C4-2B (cell line): ENCODE measurements at regions not wholly inside any gene's neighbourhood (a gene's known extent, or its start where the extent isn't known, plus 50 kb on each side); places are given as distances from the start of the nearest gene placed in this dataset.

Source experiments
- H3K27ac ChIP-seq: fragments of 450-650 bp; 2 replicates; pipeline ENCODE4 v1.5.1; 2017
- ZFX ChIP-seq: fragments of 450-650 bp; IDR thresholded peaks from 2 replicates; pipeline ENCODE4 v1.6.1; 2017
- TF ChIP-seq, protein P1 (sequence below): fragments of 450-650 bp; conservative IDR thresholded peaks from 2 replicates; pipeline ENCODE4 v1.5.1; 2017; ENCODE audit warnings: mild to moderate bottlenecking

DNA sequence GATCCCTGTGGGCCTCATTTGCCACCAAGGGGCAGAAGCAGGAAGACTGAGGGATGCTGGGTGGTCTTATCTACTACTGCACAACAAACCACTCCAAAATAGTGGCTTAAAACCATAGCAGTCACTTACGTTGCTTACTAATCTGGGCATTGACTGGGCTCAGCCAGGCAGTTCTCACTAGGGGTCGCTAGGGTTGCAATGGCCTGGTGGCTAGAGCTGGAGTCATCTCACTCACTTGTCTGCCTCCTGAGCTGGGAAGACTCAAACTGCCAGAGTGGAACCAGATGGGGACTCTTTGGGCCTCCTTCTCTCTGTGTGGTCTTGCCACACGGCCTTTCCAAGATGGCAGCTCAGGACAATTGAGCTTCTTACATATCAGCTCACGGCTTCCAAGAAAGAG is 216.3 kb upstream of the BCOR start:
- no peak for TF ChIP-seq ZFX
- TF ChIP-seq, protein P1, sequence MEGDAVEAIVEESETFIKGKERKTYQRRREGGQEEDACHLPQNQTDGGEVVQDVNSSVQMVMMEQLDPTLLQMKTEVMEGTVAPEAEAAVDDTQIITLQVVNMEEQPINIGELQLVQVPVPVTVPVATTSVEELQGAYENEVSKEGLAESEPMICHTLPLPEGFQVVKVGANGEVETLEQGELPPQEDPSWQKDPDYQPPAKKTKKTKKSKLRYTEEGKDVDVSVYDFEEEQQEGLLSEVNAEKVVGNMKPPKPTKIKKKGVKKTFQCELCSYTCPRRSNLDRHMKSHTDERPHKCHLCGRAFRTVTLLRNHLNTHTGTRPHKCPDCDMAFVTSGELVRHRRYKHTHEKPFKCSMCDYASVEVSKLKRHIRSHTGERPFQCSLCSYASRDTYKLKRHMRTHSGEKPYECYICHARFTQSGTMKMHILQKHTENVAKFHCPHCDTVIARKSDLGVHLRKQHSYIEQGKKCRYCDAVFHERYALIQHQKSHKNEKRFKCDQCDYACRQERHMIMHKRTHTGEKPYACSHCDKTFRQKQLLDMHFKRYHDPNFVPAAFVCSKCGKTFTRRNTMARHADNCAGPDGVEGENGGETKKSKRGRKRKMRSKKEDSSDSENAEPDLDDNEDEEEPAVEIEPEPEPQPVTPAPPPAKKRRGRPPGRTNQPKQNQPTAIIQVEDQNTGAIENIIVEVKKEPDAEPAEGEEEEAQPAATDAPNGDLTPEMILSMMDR = no peak
- no peak overlapping the region for H3K27ac ChIP-seq

DNA sequence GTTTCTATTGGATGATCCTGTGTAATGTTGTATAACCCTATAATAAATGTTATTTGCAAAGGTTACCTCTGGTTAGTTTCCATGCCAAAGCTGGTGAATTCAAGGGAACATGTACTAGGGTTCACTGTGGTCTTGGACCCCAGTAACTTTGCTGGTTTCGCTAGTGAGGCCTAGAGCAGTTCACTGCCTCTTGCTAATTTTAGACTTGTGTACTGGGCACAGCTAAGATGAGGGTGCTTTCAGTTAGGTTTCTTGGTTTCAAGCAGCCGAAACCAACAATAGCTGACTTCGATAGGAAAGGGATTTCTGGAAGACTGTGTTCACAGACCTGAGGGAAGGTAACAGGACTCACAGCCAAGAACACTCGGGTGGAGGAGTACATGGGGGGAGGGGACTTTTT is 215.5 kb upstream of the BCOR start:
- TF ChIP-seq ZFX = no peak
- TF ChIP-seq, protein P1 = no peak

DNA sequence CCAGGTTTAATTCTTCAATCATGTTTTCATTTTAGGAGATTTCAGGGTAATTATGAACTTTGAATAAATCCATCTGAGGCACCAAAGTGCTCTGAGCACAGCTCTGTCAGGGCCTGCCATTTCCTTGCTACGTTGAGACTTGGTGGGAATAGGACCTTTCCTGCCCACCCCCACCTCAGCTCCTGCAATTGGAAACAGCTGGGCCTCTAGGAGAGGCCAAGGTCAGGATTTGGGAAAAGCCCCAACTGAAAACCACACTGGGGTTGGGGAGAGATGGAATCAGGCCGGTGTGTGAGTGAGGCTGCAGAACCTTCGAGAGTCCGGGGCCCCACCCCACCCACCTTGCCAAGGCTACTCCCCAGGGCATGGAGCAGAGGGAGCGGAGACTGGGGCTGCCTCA is 212.7 kb upstream of the BCOR start:
- no peak overlapping the region for H3K27ac ChIP-seq

More for the DNA sequence above, 215.5 kb upstream of the BCOR start:
- H3K27ac ChIP-seq = no peak overlapping the region

DNA sequence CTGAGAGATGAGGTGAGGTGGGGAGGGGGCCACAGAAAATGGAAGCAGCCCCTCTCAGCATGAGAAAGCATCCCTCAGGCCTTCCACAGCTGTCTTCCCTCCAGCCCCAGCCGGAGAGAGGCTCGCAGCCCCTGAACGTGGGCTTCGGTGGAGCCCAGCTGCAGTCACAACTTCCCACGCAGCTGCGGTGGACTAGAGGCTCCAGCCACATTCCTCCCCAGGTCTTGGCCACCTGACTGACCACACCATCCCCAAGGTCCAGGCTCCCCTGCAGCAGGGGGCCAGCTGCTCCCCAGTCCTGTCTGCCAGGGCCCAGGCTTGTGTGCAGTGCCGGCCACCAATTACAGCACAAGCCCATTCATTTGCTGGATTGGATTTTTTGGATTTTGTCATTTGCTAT is 212.3 kb upstream of the BCOR start:
- no peak overlapping the region for H3K27ac ChIP-seq
- TF ChIP-seq, protein P1 = no peak
- no peak for TF ChIP-seq ZFX

More for the DNA sequence above, 212.7 kb upstream of the BCOR start:
- TF ChIP-seq, protein P1 = no peak
- TF ChIP-seq ZFX = no peak

DNA sequence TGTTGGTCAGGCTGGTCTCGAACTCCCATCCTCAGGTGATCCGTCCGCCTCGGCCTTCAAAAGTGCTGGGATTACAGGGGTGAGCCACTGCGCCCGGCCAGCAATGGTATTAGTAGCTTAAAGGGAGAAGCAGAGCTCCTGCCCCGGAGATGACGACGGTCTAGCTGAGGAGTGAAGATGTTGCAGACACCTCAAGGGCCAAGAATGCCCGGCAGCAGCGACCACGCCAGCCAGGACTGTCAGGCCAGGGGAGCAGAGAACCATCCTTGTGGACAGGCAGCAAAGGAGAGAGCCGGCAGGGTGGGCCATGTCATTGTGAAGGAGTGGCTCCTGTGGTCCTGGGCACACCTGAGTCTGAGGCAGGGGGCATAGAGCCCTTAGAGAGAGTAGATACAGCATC is 210.1 kb upstream of the BCOR start:
- TF ChIP-seq, protein P1 = no peak
- no peak for TF ChIP-seq ZFX
- H3K27ac ChIP-seq = no peak overlapping the region

DNA sequence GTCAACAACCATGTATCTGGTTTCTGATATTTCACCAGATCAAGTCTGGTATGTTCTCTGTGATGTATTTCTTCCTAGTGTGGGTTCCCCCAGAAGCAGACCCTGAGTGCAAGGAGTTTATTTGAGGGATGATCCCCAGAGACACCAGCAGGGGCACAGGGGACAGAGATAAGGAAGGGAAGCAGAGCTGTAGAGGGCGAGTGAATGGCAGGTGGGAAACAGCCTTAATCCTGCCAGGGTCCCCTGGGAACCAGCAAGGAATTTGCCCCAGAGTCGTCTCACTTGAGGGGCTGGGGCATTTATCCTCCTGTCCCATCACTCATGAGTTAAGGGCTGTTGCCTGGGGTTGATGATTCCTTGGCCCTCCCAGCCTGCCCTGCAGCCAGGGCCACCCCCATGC is 206.4 kb upstream of the BCOR start:
- TF ChIP-seq ZFX = no peak
- TF ChIP-seq, protein P1 = no peak
- H3K27ac ChIP-seq = no peak overlapping the region

DNA sequence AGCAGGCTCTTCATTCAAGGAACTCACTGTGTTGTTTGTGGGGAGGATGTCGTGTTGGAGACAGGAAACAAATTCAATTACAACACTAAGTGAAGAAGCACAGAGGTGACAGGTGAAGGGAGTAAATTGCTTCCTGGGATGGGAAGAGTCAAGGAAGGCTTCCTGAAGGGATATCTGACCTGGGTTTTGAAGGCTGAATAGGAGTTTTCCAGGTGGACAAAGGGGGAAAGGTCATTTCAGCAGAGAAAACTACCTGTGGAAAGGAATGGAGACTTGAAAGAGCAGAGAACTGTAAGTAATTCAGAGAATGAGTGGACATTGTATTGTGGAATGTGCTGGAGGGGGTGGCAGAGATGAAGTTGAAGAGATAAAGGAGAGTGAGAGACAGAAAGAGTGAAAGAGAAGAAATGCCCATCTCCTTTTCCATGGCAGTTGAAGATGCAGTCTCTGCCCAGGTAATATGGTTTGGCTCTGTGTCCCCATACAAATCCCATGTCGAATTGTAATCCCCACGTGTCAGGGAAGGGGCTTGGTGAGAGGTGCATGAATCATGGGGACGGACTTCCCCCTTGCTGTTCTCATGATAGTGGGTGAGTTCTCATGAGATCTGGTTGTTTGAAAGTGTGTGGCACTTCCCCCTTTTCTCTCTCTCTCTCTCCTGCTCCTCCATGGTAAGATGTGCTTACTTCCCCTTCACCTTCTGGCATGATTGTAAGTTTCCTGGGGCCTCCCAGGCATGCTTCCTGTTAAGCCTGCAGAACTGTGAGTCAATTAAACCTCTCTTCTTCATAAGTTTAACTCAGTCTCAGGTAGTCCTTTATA is 205.7 kb upstream of the BCOR start:
- TF ChIP-seq, protein P1 = no peak
- TF ChIP-seq ZFX = no peak
- no peak overlapping the region for H3K27ac ChIP-seq
